BLaER1 (cell line): ENCODE measurements at regions not wholly inside any gene's neighbourhood (a gene's known extent, or its start where the extent isn't known, plus 50 kb on each side); places are given as distances from the start of the nearest gene placed in this dataset.

Experiments used
- H3K27ac ChIP-seq: shearing (Covaris generic); formaldehyde crosslinking; 2 replicates; pipeline ENCODE4 v1.8.1; 2022
- H3K27me3 ChIP-seq: shearing (Covaris generic); formaldehyde crosslinking; 2 replicates; pipeline ENCODE4 v1.8.1; 2022
- H3K36me3 ChIP-seq: shearing (Covaris generic); formaldehyde crosslinking; 2 replicates; pipeline ENCODE4 v1.8.1; 2022
- H3K4me1 ChIP-seq: shearing (Covaris generic); formaldehyde crosslinking; 2 replicates; pipeline ENCODE4 v1.8.1; 2022
- H3K4me2 ChIP-seq: shearing (Covaris generic); formaldehyde crosslinking; 2 replicates; pipeline ENCODE4 v1.8.1; 2022
- H3K4me3 ChIP-seq: shearing (Covaris generic); formaldehyde crosslinking; 2 replicates; pipeline ENCODE4 v1.8.1; 2022
- H3K9ac ChIP-seq: shearing (Covaris generic); formaldehyde crosslinking; 2 replicates; pipeline ENCODE4 v1.8.1; 2022
- H3K9me3 ChIP-seq: shearing (Covaris generic); formaldehyde crosslinking; 2 replicates; pipeline ENCODE4 v1.8.1; 2022
- H4K20me1 ChIP-seq: shearing (Covaris generic); formaldehyde crosslinking; 2 replicates; pipeline ENCODE4 v1.8.1; 2022
- Cebpa-rat ChIP-seq: shearing (Covaris generic); IDR thresholded peaks from 2 replicates; pipeline ENCODE4 v1.8.1; 2022

- H3K9me3 ChIP-seq = no peaks in the 10 kb centered on the region
- H3K27ac ChIP-seq = no peak overlapping the region
- no peaks in the 10 kb centered on the region for H3K36me3 ChIP-seq
- H3K4me1 ChIP-seq = no peaks in the 10 kb centered on the region
- H3K4me2 ChIP-seq = no peak overlapping the region
- TF ChIP-seq Cebpa-rat = no peak
- H3K9ac ChIP-seq = no peak overlapping the region
- no peaks in the 10 kb centered on the region for H3K27me3 ChIP-seq
- H3K4me3 ChIP-seq = no peak overlapping the region
- H4K20me1 ChIP-seq = no peaks in the 10 kb centered on the region
These were observed 421.1 kb downstream of the PCDH7 start for GRCh38 chr4:31141095-31141831.

DNA sequence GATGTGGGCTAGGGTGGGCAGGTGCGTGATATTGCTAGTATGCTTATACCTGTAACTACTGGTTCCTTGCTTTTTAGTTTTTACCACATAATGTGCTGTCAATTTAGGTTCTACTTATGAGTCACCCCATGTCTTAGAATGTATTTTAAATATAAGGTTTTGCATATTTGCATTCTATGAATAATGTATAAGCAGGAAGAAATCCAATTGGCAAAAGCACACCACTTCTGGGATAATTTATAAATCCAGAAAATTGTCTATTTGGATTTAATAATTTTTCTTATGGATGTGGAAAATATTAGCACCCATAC, 421.6 kb downstream of the PCDH7 start:
- H3K4me1 ChIP-seq = no peaks in the 10 kb centered on the region
- H4K20me1 ChIP-seq = no peaks in the 10 kb centered on the region
- no peak for TF ChIP-seq Cebpa-rat
- no peak overlapping the region for H3K4me3 ChIP-seq
- H3K27ac ChIP-seq = no peak overlapping the region
- H3K9me3 ChIP-seq = no peaks in the 10 kb centered on the region
- no peaks in the 10 kb centered on the region for H3K27me3 ChIP-seq
- no peak overlapping the region for H3K9ac ChIP-seq
- H3K4me2 ChIP-seq = no peak overlapping the region
- no peaks in the 10 kb centered on the region for H3K36me3 ChIP-seq

GRCh38 chr4:31146366-31146765, 426.2 kb downstream of the PCDH7 start:
- no peak overlapping the region for H3K27ac ChIP-seq
- H3K9me3 ChIP-seq = no peaks in the 10 kb centered on the region
- H3K4me2 ChIP-seq = no peak overlapping the region
- H3K9ac ChIP-seq = no peak overlapping the region
- TF ChIP-seq Cebpa-rat = no peak
- H3K4me1 ChIP-seq = no peaks in the 10 kb centered on the region
- no peaks in the 10 kb centered on the region for H3K36me3 ChIP-seq
- H4K20me1 ChIP-seq = no peaks in the 10 kb centered on the region
- no peak overlapping the region for H3K4me3 ChIP-seq
- H3K27me3 ChIP-seq = no peaks in the 10 kb centered on the region

DNA sequence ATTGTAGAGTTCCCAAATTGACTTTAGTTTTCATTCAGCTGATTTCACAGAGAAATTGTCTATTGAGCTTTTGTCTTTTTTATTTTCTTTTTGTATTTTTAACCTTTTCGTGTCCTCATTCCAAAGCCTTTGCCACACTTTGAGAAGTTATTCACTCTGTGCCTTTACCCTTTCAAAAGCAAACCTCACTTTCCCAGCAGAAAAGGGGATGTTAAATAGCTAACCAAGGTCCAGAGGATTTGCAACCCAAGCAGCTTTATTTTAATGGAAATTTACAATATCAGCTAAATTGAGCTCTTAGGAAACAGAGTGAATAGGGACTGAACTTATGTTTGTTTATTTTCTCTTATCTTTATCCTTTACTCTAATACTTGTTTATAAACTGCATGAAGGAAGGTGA, 428.8 kb downstream of the PCDH7 start:
- no peak overlapping the region for H3K4me3 ChIP-seq
- no peaks in the 10 kb centered on the region for H3K36me3 ChIP-seq
- no peak overlapping the region for H3K9ac ChIP-seq
- no peak overlapping the region for H3K4me2 ChIP-seq
- no peaks in the 10 kb centered on the region for H4K20me1 ChIP-seq
- H3K9me3 ChIP-seq = no peaks in the 10 kb centered on the region
- TF ChIP-seq Cebpa-rat = no peak
- H3K27ac ChIP-seq = no peak overlapping the region
- H3K27me3 ChIP-seq = no peaks in the 10 kb centered on the region
- no peaks in the 10 kb centered on the region for H3K4me1 ChIP-seq

DNA sequence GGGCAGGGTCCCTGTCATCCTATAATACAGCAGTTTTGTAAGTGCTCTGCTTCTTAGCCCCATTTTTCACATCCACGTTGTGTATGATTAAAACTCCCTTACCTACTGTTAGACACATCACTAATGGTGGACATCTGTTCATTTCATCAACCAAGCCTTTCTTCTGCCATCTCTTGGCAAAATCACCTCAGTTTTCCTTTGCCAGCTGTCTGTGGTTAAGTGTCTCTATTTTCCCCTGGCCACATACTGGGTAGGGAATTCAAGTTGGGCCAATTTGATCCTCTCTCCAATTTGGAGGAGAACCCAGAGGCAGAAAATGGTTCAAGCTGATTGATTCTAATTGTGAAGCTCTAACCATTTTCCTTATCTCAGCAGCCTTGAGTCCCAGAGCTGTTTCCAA, 436.1 kb downstream of the PCDH7 start:
- no peaks in the 10 kb centered on the region for H3K9me3 ChIP-seq
- H4K20me1 ChIP-seq = no peaks in the 10 kb centered on the region
- no peak for TF ChIP-seq Cebpa-rat
- no peaks in the 10 kb centered on the region for H3K36me3 ChIP-seq
- H3K4me1 ChIP-seq = no peaks in the 10 kb centered on the region
- no peaks in the 10 kb centered on the region for H3K27me3 ChIP-seq
- no peak overlapping the region for H3K4me2 ChIP-seq
- no peak overlapping the region for H3K9ac ChIP-seq
- H3K27ac ChIP-seq = no peak overlapping the region
- no peak overlapping the region for H3K4me3 ChIP-seq

DNA sequence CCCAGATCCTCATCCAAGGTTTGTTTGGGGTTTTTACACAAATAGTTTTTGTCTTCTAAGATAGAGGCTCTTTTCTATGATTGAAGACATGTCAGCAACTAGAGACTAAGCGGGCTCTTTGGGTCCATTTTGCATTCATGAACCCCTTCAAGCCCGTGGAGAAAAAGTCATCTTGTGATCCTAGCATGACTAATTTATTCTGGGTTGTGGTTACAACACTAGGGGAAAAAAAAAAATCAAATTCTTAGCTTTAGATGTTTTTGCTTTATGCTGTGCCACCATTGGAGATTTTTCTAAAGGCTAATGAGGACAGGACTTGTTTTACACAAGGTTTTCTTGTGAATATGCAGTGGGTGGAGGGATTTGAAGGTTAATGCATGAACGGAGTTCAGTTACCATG, 440.0 kb downstream of the PCDH7 start:
- Histone ChIP-seq H4K20me1 (no peaks in the 10 kb centered on the region), H3K9me3 (no peaks in the 10 kb centered on the region), H3K27me3 (no peaks in the 10 kb centered on the region), H3K27ac (no peak overlapping the region), H3K9ac (no peak overlapping the region), H3K4me2 (no peak overlapping the region), H3K4me1 (no peaks in the 10 kb centered on the region), H3K4me3 (no peak overlapping the region), H3K36me3 (no peaks in the 10 kb centered on the region)
- TF ChIP-seq Cebpa-rat = no peak

GRCh38 chr4:31169846-31170245, 449.7 kb downstream of the PCDH7 start:
- Histone ChIP-seq H3K27ac (no peak overlapping the region), H3K9ac (no peak overlapping the region), H3K36me3 (no peaks in the 10 kb centered on the region), H3K9me3 (no peaks in the 10 kb centered on the region), H3K4me3 (no peak overlapping the region), H3K27me3 (no peaks in the 10 kb centered on the region), H4K20me1 (no peaks in the 10 kb centered on the region), H3K4me2 (no peak overlapping the region), H3K4me1 (no peaks in the 10 kb centered on the region)
- no peak for TF ChIP-seq Cebpa-rat

DNA sequence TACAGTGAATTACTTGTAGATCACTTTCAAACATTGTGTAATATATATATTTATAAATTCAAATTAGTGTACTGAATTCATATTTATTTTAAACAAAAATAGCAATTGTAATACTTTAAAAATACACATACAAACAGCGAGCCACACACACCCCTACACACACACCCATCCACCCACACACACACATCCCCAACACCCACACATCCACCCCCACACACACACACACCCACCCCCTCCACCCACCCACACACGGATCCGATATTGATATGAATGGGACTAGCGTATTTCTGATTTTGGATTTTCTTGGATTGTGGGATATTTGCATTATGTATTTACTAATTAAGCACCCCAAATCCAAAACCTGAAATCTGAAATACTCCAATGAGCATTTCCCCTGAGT, 451.2 kb downstream of the PCDH7 start:
- no peaks in the 10 kb centered on the region for H3K27me3 ChIP-seq
- H3K27ac ChIP-seq = no peak overlapping the region
- H4K20me1 ChIP-seq = no peaks in the 10 kb centered on the region
- no peak overlapping the region for H3K4me2 ChIP-seq
- H3K4me3 ChIP-seq = no peak overlapping the region
- no peaks in the 10 kb centered on the region for H3K36me3 ChIP-seq
- H3K9me3 ChIP-seq = no peaks in the 10 kb centered on the region
- no peaks in the 10 kb centered on the region for H3K4me1 ChIP-seq
- no peak for TF ChIP-seq Cebpa-rat
- H3K9ac ChIP-seq = no peak overlapping the region

DNA sequence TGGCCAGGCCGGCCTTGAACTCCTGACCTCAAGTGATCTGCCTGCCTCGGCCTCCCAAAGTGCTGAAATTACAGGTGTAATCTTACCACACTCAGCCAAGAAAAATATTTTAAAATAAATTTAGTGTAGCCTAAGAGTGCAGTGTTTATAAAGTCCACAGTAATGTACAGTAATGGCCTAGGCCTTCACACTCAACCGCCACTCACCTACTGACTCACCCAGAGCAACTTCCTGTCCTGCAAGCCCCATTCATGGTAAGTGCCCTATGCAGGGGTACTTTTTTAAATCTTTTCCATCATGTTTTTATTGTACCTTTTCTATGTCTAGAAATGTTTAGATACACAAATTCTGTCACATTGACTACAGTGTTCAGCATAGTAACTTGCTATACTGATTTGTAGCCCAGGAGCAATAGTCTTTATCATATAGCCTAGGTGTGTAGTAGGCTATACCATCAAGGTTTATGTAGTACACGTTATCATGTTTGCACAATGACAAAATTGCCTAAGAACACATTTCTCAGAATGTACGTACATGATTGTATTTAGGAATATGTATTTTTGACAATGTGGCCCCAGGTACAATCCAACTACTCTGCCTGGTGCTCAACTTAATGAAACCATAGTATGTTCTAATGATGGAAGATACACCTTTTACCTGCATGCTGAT, 455.2 kb downstream of the PCDH7 start:
- Histone ChIP-seq H3K27me3 (no peaks in the 10 kb centered on the region), H3K9me3 (no peaks in the 10 kb centered on the region), H3K4me1 (no peaks in the 10 kb centered on the region), H3K9ac (no peak overlapping the region), H3K36me3 (no peaks in the 10 kb centered on the region), H4K20me1 (no peaks in the 10 kb centered on the region), H3K4me3 (no peak overlapping the region), H3K27ac (no peak overlapping the region), H3K4me2 (no peak overlapping the region)
- no peak for TF ChIP-seq Cebpa-rat

GRCh38 chr4:31183256-31183655, 463.1 kb downstream of the PCDH7 start:
- no peak overlapping the region for H3K4me3 ChIP-seq
- H4K20me1 ChIP-seq = no peaks in the 10 kb centered on the region
- H3K4me2 ChIP-seq = no peak overlapping the region
- no peak overlapping the region for H3K27ac ChIP-seq
- no peaks in the 10 kb centered on the region for H3K27me3 ChIP-seq
- no peak for TF ChIP-seq Cebpa-rat
- H3K9ac ChIP-seq = no peak overlapping the region
- H3K4me1 ChIP-seq = no peaks in the 10 kb centered on the region
- no peaks in the 10 kb centered on the region for H3K36me3 ChIP-seq
- H3K9me3 ChIP-seq = peaks cover 9% of the 10 kb centered on the region
